KMS-11 (cell line): ENCODE measurements at regions not wholly inside any gene's neighbourhood (a gene's known extent, or its start where the extent isn't known, plus 50 kb on each side); places are given as distances from the start of the nearest gene placed in this dataset.

Source experiments
- H2AFZ ChIP-seq: fragments of 200-600 bp; sonication (generic); 2 replicates; pipeline ENCODE4 v1.6.1; 2016; ENCODE audit warnings: antibody characterized with exemption, mixed run types, low read depth
- H3K27ac ChIP-seq: fragments of 200-600 bp; sonication (generic); 2 replicates; pipeline ENCODE4 v1.6.1; 2016; ENCODE audit warnings: mild to moderate bottlenecking, mixed run types
- H3K27me3 ChIP-seq: fragments of 200-600 bp; sonication (generic); 2 replicates; pipeline ENCODE4 v1.6.1; 2017; ENCODE audit warnings: mild to moderate bottlenecking, low read depth, mixed run types, moderate library complexity; ENCODE audit not compliant: insufficient read depth
- H3K36me3 ChIP-seq: fragments of 200-600 bp; sonication (generic); 2 replicates; pipeline ENCODE4 v1.6.1; 2017; ENCODE audit warnings: mild to moderate bottlenecking, mixed run types; ENCODE audit not compliant: insufficient read depth
- H3K4me1 ChIP-seq: fragments of 200-600 bp; sonication (generic); 2 replicates; pipeline ENCODE4 v1.6.1; 2016; ENCODE audit warnings: mild to moderate bottlenecking, low read depth, mixed run types; ENCODE audit not compliant: poor library complexity, severe bottlenecking
- H3K4me2 ChIP-seq: fragments of 200-600 bp; sonication (generic); 2 replicates; pipeline ENCODE4 v1.7.0; 2016; ENCODE audit warnings: mild to moderate bottlenecking, mixed run types
- H3K4me3 ChIP-seq: fragments of 200-600 bp; sonication (generic); IDR thresholded peaks from 2 replicates; pipeline ENCODE4 v1.6.1; 2017; ENCODE audit warnings: low read depth, low read length, mixed read lengths; ENCODE audit not compliant: insufficient read depth
- H3K79me2 ChIP-seq: fragments of 200-600 bp; sonication (generic); 2 replicates; pipeline ENCODE4 v1.6.1; 2016; ENCODE audit warnings: low read depth, mixed run types; ENCODE audit not compliant: insufficient read depth
- H3K9ac ChIP-seq: fragments of 200-600 bp; sonication (generic); 2 replicates; pipeline ENCODE4 v1.6.1; 2016; ENCODE audit warnings: mild to moderate bottlenecking, mixed run types
- H4K20me1 ChIP-seq: fragments of 200-600 bp; sonication (generic); 2 replicates; pipeline ENCODE4 v1.6.1; 2016; ENCODE audit warnings: mild to moderate bottlenecking, mixed run types; ENCODE audit not compliant: insufficient read depth
- TF ChIP-seq, protein P1 (sequence below): fragments of 200-600 bp; sonication (generic); conservative IDR thresholded peaks from 2 replicates; pipeline ENCODE4 v1.6.1; 2017; ENCODE audit warnings: low read depth, mild to moderate bottlenecking, antibody characterized with exemption, low read length, moderate library complexity, mixed read lengths

- no peak overlapping the region for H3K9ac ChIP-seq
- H3K4me3 ChIP-seq: no peak overlapping the region
- no peaks in the 10 kb centered on the region for H3K79me2 ChIP-seq
- H3K4me1 ChIP-seq: no peaks in the 10 kb centered on the region
- H4K20me1 ChIP-seq: no peaks in the 10 kb centered on the region
- H2AFZ ChIP-seq: no peak overlapping the region
- TF ChIP-seq, protein P1, sequence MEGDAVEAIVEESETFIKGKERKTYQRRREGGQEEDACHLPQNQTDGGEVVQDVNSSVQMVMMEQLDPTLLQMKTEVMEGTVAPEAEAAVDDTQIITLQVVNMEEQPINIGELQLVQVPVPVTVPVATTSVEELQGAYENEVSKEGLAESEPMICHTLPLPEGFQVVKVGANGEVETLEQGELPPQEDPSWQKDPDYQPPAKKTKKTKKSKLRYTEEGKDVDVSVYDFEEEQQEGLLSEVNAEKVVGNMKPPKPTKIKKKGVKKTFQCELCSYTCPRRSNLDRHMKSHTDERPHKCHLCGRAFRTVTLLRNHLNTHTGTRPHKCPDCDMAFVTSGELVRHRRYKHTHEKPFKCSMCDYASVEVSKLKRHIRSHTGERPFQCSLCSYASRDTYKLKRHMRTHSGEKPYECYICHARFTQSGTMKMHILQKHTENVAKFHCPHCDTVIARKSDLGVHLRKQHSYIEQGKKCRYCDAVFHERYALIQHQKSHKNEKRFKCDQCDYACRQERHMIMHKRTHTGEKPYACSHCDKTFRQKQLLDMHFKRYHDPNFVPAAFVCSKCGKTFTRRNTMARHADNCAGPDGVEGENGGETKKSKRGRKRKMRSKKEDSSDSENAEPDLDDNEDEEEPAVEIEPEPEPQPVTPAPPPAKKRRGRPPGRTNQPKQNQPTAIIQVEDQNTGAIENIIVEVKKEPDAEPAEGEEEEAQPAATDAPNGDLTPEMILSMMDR: no peak
- H3K27me3 ChIP-seq: no peaks in the 10 kb centered on the region
- H3K36me3 ChIP-seq: no peaks in the 10 kb centered on the region
- no peak overlapping the region for H3K27ac ChIP-seq
- H3K4me2 ChIP-seq: no peak overlapping the region
These were observed 316.2 kb upstream of the NOX3 start for GRCh38 chr6:155771822-155772221.

DNA sequence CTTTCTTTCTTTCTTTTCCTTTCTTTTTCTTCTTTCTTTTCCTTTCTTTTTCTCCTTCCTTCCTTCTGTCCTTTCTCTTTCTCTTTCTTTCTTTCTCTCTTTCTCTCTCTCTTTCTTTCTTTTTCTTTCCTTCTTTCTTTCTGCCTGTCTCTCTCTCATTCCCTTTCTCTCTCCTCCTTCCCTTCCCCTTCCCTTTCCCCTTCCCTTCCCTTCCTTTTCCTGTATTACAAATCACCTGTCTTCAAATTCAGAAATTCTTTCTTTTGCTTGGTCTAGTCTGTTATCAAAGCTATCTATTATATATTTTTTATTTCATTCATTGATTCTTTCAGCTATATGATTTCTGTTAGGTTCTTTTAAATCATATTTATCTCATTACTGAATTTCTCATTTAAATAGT is 315.2 kb upstream of the NOX3 start:
- TF ChIP-seq, protein P1: no peak
- no peak overlapping the region for H3K4me3 ChIP-seq
- H3K27ac ChIP-seq: no peak overlapping the region
- H3K4me2 ChIP-seq: no peak overlapping the region
- H3K36me3 ChIP-seq: no peaks in the 10 kb centered on the region
- no peak overlapping the region for H2AFZ ChIP-seq
- no peaks in the 10 kb centered on the region for H4K20me1 ChIP-seq
- no peaks in the 10 kb centered on the region for H3K4me1 ChIP-seq
- no peaks in the 10 kb centered on the region for H3K27me3 ChIP-seq
- no peaks in the 10 kb centered on the region for H3K79me2 ChIP-seq
- no peak overlapping the region for H3K9ac ChIP-seq

DNA sequence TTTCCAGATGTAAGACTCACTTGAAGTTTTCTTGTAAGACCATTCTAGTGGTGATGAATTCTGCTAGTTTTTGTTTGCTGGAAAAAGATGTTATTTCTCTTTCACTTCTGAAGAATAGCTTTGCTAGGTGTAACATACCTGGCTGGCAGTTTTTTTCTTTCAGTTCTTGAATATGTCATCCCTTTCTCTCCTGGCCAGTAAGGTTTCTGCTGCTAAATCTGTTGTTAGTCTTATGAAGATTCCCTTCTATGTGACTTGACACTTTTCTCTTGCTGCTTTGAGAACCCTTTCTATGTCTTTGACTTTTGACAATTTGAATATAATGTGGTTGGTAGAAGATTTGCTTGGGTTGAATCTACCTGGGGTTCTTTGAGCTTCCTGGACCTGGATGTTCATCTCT is 314.7 kb upstream of the NOX3 start:
- Histone ChIP-seq H3K9ac (no peak overlapping the region), H3K27ac (no peak overlapping the region)
- TF ChIP-seq, protein P1: no peak

DNA sequence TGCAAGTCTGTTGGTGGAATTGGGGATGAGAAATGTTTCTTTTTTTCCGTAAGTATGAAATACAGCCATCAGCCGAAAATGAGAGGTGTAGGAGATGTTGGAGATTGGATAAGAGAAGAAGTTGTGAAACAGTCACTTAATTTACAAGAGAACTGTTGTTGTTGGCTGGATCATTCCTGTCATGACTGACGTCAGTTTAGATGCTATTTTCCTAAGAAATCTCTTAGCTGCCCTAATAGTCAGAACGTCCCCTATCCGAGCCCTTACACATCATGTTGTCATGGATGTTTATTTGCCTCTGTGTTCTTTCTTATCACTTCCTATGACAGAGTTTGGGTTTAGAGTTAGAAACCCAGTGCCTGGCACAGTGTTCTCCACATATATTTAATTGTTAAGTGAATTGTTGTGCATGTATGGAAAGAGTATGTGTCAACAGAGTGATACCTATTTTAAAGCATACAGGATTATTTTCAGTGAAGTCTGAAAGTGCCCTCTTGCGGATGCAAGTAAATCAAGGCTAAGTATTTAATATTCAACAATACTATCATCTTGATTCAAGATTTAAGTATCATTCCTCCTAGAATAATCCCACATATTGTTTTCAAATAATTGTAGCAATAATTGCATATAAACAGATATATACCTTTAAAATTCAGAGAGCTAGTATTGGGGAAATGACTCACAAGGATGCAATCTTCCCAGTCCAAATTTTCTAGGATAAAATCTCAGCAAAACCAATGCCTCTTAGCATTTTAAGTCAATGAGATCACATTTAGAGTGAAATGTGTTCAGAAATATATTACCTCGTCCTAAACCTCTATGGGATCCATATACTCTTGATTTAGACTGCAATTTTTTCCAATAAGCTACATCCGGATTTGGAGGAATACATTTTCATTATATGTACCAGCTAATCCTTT is 309.9 kb upstream of the NOX3 start:
- TF ChIP-seq, protein P1: no peak
- Histone ChIP-seq H3K4me2 (no peak overlapping the region), H3K9ac (no peak overlapping the region), H3K79me2 (no peaks in the 10 kb centered on the region), H3K27ac (no peak overlapping the region), H3K4me3 (no peak overlapping the region), H4K20me1 (no peaks in the 10 kb centered on the region), H3K27me3 (no peaks in the 10 kb centered on the region), H2AFZ (no peak overlapping the region), H3K4me1 (no peaks in the 10 kb centered on the region), H3K36me3 (no peaks in the 10 kb centered on the region)

More for the DNA sequence above, 314.7 kb upstream of the NOX3 start:
- Histone ChIP-seq H3K4me3 (no peak overlapping the region), H3K36me3 (no peaks in the 10 kb centered on the region), H4K20me1 (no peaks in the 10 kb centered on the region), H3K4me1 (no peaks in the 10 kb centered on the region), H3K79me2 (no peaks in the 10 kb centered on the region), H2AFZ (no peak overlapping the region), H3K4me2 (no peak overlapping the region), H3K27me3 (no peaks in the 10 kb centered on the region)
